Psoas muscle (tissue), 7 donors: ENCODE measurements at regions not wholly inside any gene's neighbourhood (a gene's known extent, or its start where the extent isn't known, plus 50 kb on each side); places are given as distances from the start of the nearest gene placed in this dataset.

ENCODE experiments used
- ATAC-seq, 4 donors: fragments of 200-7000 bp; cut with Tn5 transposase; one replicate each; pipeline ENCODE4 v1.9.1; 2020; ENCODE audit warnings: moderate library complexity in 3 of 4, mild to moderate bottlenecking in 2 of 4
- DNase-seq, 2 donors: peaks; one replicate each; pipeline ENCODE4 v3.0.0-alpha.2; 2020
- H3K27ac ChIP-seq: fragments of 200-600 bp; one replicate; pipeline ENCODE4 v1.8.0; 2022
- H3K27me3 ChIP-seq, 3 donors: fragments of 200-600 bp in 1 of 3; one replicate each; pipeline versions ENCODE4 v1.6.1 to v1.8.0; 2013 to 2022; ENCODE audit warnings: low read length in 2 of 3, mild to moderate bottlenecking in 2 of 3, moderate library complexity in 1 of 3; ENCODE audit not compliant: insufficient read depth in 3 of 3
- H3K36me3 ChIP-seq, 2 donors: fragments of 200-600 bp in 1 of 2; one replicate each; pipeline versions ENCODE4 v1.6.1 to v1.8.0; 2013 to 2022; ENCODE audit warnings: low read depth in 1 of 2, mild to moderate bottlenecking in 1 of 2, moderate library complexity in 1 of 2; ENCODE audit not compliant: insufficient read depth in 1 of 2
- H3K4me1 ChIP-seq: fragments of 200-600 bp; one replicate; pipeline ENCODE4 v1.8.0; 2022
- H3K4me3 ChIP-seq: fragments of 200-600 bp; one replicate; pipeline ENCODE4 v1.8.0; 2022; ENCODE audit warnings: mild to moderate bottlenecking
- H3K9me3 ChIP-seq: fragments of 200-600 bp; one replicate; pipeline ENCODE4 v1.8.0; 2022
- CTCF ChIP-seq: fragments of 200-600 bp; IDR thresholded peaks from one replicate; pipeline ENCODE4 v1.8.0; 2022; ENCODE audit warnings: antibody characterized with exemption
- WGBS, 3 donors: extraction: QIAGEN DNeasy Blood & Tissue Kit; methylation state at CpG; one replicate each; pipeline versions ENCODE4 v1.1.6 to v1.1.7; 2013; 5-methylcytosine and 5-hydroxymethylcytosine counted together
- intact Hi-C, 2 donors: fragments of 100-400 bp; cut with DNase I; formaldehyde crosslinking; loops; one replicate each; pipeline versions ENCODE4 v1.11.0 to v1.14.2; 2022
- donor health status: healthy with polysubstance abuse.
- donor health status: DM: no; HTN: no; CAD: no; lungs with moderate emphysema.
- donor health status: Bipolar disorder and iron deficiency.
- donor health status: healthy.
- donor health status: DM: yes; HTN: yes; CAD: no.
- donor health status: DM: no; HTN: no; CAD: no.
- donor health status: DM: yes; HTN: yes; CAD: no.

GRCh38 chr10:47249881-47250280, 50.1 kb upstream of the GDF10 start:
- Histone ChIP-seq H3K4me1 (no peaks in the 10 kb centered on the region), H3K27ac (no peak overlapping the region), H3K4me3 (no peak overlapping the region), H3K9me3 (no peaks in the 10 kb centered on the region), H3K36me3 (no peaks in the 10 kb centered on the region), H3K27me3 (no peaks in the 10 kb centered on the region)
- no peak for TF ChIP-seq CTCF
- WGBS, 3 donors: 75 to 88% (median 75%) methylated on average over 4 of the region's 4 CpGs
- intact Hi-C loops: no loop called here
- DNase-seq (no peak), ATAC-seq (no peak)
